ENCODE measurements at regions not wholly inside any gene's neighbourhood (a gene's known extent, or its start where the extent isn't known, plus 50 kb on each side); places are given as distances from the start of the nearest gene placed in this dataset.

GRCh38 chr16:79325226-79325945 lies 275.2 kb downstream of the MAF start:
- no peak overlapping the region for H3K4me3 ChIP-seq
- H3K9me3 ChIP-seq, result no peaks in the 10 kb centered on the region
- H3K4me1 ChIP-seq, result no peaks in the 10 kb centered on the region
- no peaks in the 10 kb centered on the region for H3K27me3 ChIP-seq
- no peaks in the 10 kb centered on the region for H3K36me3 ChIP-seq
- TF ChIP-seq CTCF (IDR thresholded peaks at IDR 0.05), result no peak
- no peak overlapping the region for H3K27ac ChIP-seq
- no peak for DNase-seq (ENCODE audit: low spot score)

GRCh38 chr16:79320956-79321355 lies 279.6 kb downstream of the MAF start:
- no peak for DNase-seq (ENCODE audit: low spot score)
- Histone ChIP-seq H3K4me3 (no peak overlapping the region), H3K9me3 (no peaks in the 10 kb centered on the region), H3K27ac (no peak overlapping the region), H3K4me1 (no peaks in the 10 kb centered on the region), H3K27me3 (no peaks in the 10 kb centered on the region), H3K36me3 (no peaks in the 10 kb centered on the region)
- TF ChIP-seq CTCF (IDR thresholded peaks at IDR 0.05), result no peak

- DNase-seq (ENCODE audit: low spot score), result no peak
- Histone ChIP-seq H3K9me3 (no peaks in the 10 kb centered on the region), H3K27ac (no peak overlapping the region), H3K4me3 (no peak overlapping the region), H3K27me3 (no peaks in the 10 kb centered on the region), H3K4me1 (no peaks in the 10 kb centered on the region), H3K36me3 (no peaks in the 10 kb centered on the region)
- no peak for TF ChIP-seq CTCF (IDR thresholded peaks at IDR 0.05)
These were observed 282.2 kb downstream of the MAF start for GRCh38 chr16:79318143-79318899.

- Histone ChIP-seq H3K9me3 (no peaks in the 10 kb centered on the region), H3K4me3 (no peak overlapping the region), H3K27ac (no peak overlapping the region), H3K36me3 (no peaks in the 10 kb centered on the region), H3K27me3 (no peaks in the 10 kb centered on the region), H3K4me1 (no peaks in the 10 kb centered on the region)
- TF ChIP-seq CTCF (IDR thresholded peaks at IDR 0.05), result no peak
- DNase-seq (ENCODE audit: low spot score), result no peak
These were observed 283.0 kb downstream of the MAF start for GRCh38 chr16:79317521-79317920.

GRCh38 chr16:79317026-79317425 lies 283.5 kb downstream of the MAF start:
- H3K4me3 ChIP-seq, result no peak overlapping the region
- H3K27me3 ChIP-seq, result no peaks in the 10 kb centered on the region
- H3K27ac ChIP-seq, result no peak overlapping the region
- no peaks in the 10 kb centered on the region for H3K9me3 ChIP-seq
- H3K36me3 ChIP-seq, result no peaks in the 10 kb centered on the region
- no peak for TF ChIP-seq CTCF (IDR thresholded peaks at IDR 0.05)
- no peaks in the 10 kb centered on the region for H3K4me1 ChIP-seq
- no peak for DNase-seq (ENCODE audit: low spot score)
